ENCODE measurements at regions not wholly inside any gene's neighbourhood (a gene's known extent, or its start where the extent isn't known, plus 50 kb on each side); places are given as distances from the start of the nearest gene placed in this dataset.

GRCh38 chr2:84126530-84126929 is 332.6 kb downstream of the SUCLG1 start (continued):
- TF ChIP-seq ZNF217 (IDR thresholded peaks at IDR 0.05) (no peak), ESRRA (IDR thresholded peaks at IDR 0.05; ENCODE audit: low read length) (no peak), EED (IDR thresholded peaks at IDR 0.05; ENCODE audit: low read depth) (no peak), TCF12 (IDR thresholded peaks at IDR 0.05; ENCODE audit: low read depth, low read length) (no peak)

GRCh38 chr2:84126084-84126483 is 333.0 kb downstream of the SUCLG1 start:
- H3K4me3 ChIP-seq: no peak overlapping the region
- H3K27me3 ChIP-seq (replicated peaks in 1 of 2; ENCODE audit: control insufficient read depth in 2 of 2, insufficient read depth in 2 of 2, low read length in 1 of 2): no peaks in the 10 kb centered on the region
- H3K9me3 ChIP-seq (replicated peaks; ENCODE audit: control insufficient read depth, insufficient read depth, low read length): no peaks in the 10 kb centered on the region
- no peaks in the 10 kb centered on the region for H3K4me1 ChIP-seq (ENCODE audit: control insufficient read depth, insufficient read depth, low read length)
- POLR2A ChIA-PET: no interaction called here
- no peak overlapping the region for H2AFZ ChIP-seq (ENCODE audit: control insufficient read depth, low read depth, low read length)
- SMC1A ChIA-PET (ENCODE audit: uncharacterized antibody, unreplicated experiment): no interaction called here
- WGBS (ENCODE audit: insufficient coverage, insufficient replicate concordance, low lambda C conversion rate, missing lambda C conversion rate): 5% methylated on average over 1 of the region's 1 CpG
- no peak overlapping the region for H3K27ac ChIP-seq (ENCODE audit: control insufficient read depth, insufficient read depth)
- no peak overlapping the region for H3K9ac ChIP-seq (ENCODE audit: control insufficient read depth, insufficient read depth, low read length)
- ATAC-seq (no peak), FAIRE-seq (no peak), DNase-seq (ENCODE audit: low read depth, low spot score) (no peak)
- CTCF ChIA-PET: no interaction called here
- in situ Hi-C loops (cut with MboI): no loop called here
- H3K4me2 ChIP-seq (ENCODE audit: control insufficient read depth, insufficient read depth): no peak overlapping the region
- H3K79me2 ChIP-seq (ENCODE audit: control insufficient read depth, insufficient read depth, low read length): no peaks in the 10 kb centered on the region
- RAD21 ChIA-PET (ENCODE audit: unreplicated experiment): no interaction called here
- intact Hi-C loops (cut with micrococcal nuclease; ENCODE audit: unreplicated experiment): no loop called here
- no peaks in the 10 kb centered on the region for H4K20me1 ChIP-seq (ENCODE audit: control insufficient read depth, insufficient read depth)
- no TSS peak for BruUV-seq (replicated peaks)
- H3K36me3 ChIP-seq (ENCODE audit: control insufficient read depth in 2 of 2, insufficient read depth in 2 of 2, low read length in 1 of 2): no peaks in the 10 kb centered on the region
- TF ChIP-seq USF1 (IDR thresholded peaks at IDR 0.05; ENCODE audit: borderline replicate concordance, extremely low read length, insufficient read depth, low read depth, low read length) (no peak), MEF2A (IDR thresholded peaks at IDR 0.05; ENCODE audit: insufficient read depth, low read depth, low read length) (no peak), TBL1XR1 (IDR thresholded peaks at IDR 0.05; ENCODE audit: low read depth, low read length) (no peak), ZNF217 (IDR thresholded peaks at IDR 0.05) (no peak), CUX1 (IDR thresholded peaks at IDR 0.05; ENCODE audit: insufficient replicate concordance, low read depth, low read length) (no peak), FOXM1 (IDR thresholded peaks at IDR 0.05; ENCODE audit: low read depth, low read length) (no peak), NFIC (IDR thresholded peaks at IDR 0.05; ENCODE audit: low read depth, low read length) (no peak), BMI1 (IDR thresholded peaks at IDR 0.05; ENCODE audit: borderline replicate concordance) (no peak), IKZF1 (conservative IDR thresholded peaks at IDR 0.05) (no peak), KLF5 (IDR thresholded peaks at IDR 0.05; ENCODE audit: partially characterized antibody) (no peak), NBN (IDR thresholded peaks at IDR 0.05) (no peak), JUNB (IDR thresholded peaks at IDR 0.05) (no peak), MYB (IDR thresholded peaks at IDR 0.05; ENCODE audit: borderline replicate concordance, low read depth, low read length) (no peak), NR2F1 (conservative IDR thresholded peaks at IDR 0.05) (no peak), PAX8 (IDR thresholded peaks at IDR 0.05) (no peak), RELB (IDR thresholded peaks at IDR 0.05; ENCODE audit: low read depth) (no peak)
